ENCODE measurements at regions not wholly inside any gene's neighbourhood (a gene's known extent, or its start where the extent isn't known, plus 50 kb on each side); places are given as distances from the start of the nearest gene placed in this dataset.

GRCh38 chr10:109007514-109007913 is 915.8 kb downstream of the XPNPEP1 start:
- TF ChIP-seq CTCF (conservative IDR thresholded peaks at IDR 0.05; ENCODE audit: low read length) (no peak), EZH2phosphoT487 (IDR thresholded peaks at IDR 0.05; ENCODE audit: borderline replicate concordance, low read depth, low read length) (no peak)

All from OCI-LY7 (cell line).